ENCODE measurements at regions not wholly inside any gene's neighbourhood (a gene's known extent, or its start where the extent isn't known, plus 50 kb on each side); places are given as distances from the start of the nearest gene placed in this dataset.

- DNase-seq (ENCODE audit: low read depth, low spot score), result no peak
Observed at GRCh38 chr6:159351707-159352106, 182.5 kb downstream of the FNDC1 start.

DNA sequence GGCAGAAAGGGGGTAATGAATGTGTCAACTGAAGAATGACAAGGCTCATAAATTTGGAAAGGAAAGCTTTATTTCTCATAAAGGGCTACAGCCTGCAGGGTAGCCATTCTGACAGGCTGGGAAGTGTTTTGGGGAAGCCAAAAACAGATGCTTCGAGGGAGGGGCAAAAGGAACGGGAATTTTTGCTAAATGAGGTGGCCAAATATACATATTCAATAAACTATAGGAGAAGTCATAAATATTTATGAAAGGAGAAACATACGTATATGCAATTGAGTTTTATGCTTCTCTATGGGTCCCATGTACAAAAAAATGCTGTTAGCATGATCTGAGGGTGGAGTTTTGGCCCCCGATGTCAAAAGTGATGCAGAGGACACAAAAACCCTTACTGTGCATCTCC lies 180.7 kb downstream of the FNDC1 start:
- no peak for DNase-seq (ENCODE audit: low read depth, low spot score)

DNA sequence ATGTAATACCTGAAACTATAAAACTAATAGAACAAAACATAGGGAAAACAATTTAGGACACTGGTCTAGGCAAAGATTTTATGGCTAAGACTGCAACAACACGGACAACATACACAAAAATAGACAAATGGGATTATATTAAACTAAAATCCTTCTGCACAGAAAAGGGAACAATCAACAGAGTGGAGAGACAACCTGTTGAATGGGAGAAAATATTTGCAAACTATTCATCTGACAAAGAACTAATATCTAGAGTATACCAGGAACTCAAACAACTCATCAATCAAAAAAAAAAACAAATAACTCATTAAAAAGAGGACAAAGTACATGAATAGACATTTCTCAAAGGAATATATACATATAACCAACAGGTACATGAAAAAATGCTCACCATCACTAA lies 174.5 kb downstream of the FNDC1 start:
- no peak for DNase-seq (ENCODE audit: low read depth, low spot score)

DNA sequence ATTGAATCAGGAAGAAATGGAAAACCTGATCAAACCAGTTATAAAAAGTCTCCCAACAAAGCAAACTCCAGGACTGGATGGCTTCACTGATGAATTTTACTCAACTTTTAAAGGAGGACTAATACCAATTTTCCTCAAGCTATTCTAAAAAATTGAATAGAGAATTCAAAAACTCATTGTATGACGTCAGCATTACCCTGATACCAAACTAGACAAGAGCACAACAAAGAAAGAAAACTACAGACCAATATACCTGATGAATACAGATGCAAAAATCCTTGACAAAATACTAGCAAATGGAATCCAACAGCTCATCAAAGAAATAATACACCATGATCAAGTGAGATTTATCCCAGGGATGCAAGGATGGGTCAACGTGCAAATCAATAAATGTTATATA lies 172.9 kb downstream of the FNDC1 start:
- no peak for DNase-seq (ENCODE audit: low read depth, low spot score)

GRCh38 chr6:159334068-159334467 lies 164.9 kb downstream of the FNDC1 start:
- DNase-seq (ENCODE audit: low read depth, low spot score), result no peak

- DNase-seq (ENCODE audit: low read depth, low spot score), result no peak
Observed at GRCh38 chr6:159331451-159331850, 162.3 kb downstream of the FNDC1 start.

- no peak for DNase-seq (ENCODE audit: low read depth, low spot score)
Observed at GRCh38 chr6:159329081-159329480, 159.9 kb downstream of the FNDC1 start.

- DNase-seq (ENCODE audit: low read depth, low spot score), result no peak
Observed at GRCh38 chr6:159328052-159328451, 158.9 kb downstream of the FNDC1 start.

GRCh38 chr6:159325476-159325875 lies 156.3 kb downstream of the FNDC1 start:
- no peak for DNase-seq (ENCODE audit: low read depth, low spot score)

DNA sequence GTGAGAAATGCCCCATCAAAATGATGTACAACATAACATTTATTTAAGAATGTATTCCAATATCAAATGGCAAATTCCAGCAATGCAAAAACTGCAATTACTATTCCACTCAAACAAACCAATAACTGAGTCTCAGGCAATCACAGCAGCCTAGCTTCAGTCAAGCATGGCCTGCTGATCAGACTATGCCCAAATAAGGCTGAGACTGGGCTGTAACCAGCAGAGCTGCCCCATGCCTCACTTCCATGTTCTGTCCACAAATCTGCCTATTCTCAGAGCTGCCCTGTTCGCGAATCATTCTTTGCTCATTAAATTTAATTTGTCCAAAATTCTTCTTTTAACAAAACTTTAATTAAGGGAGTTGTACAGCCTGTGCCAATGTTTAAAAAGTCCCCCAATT lies 155.4 kb downstream of the FNDC1 start:
- no peak for DNase-seq (ENCODE audit: low read depth, low spot score)

All from brain pericyte (primary cell).